WTC11 (cell line): ENCODE measurements at regions not wholly inside any gene's neighbourhood (a gene's known extent, or its start where the extent isn't known, plus 50 kb on each side); places are given as distances from the start of the nearest gene placed in this dataset.

Experiments
- ATAC-seq: fragments of 200-7000 bp; cut with Tn5 transposase; 2 replicates; pipeline ENCODE4 v1.10.0; 2021; ENCODE audit warnings: mild to moderate bottlenecking, moderate library complexity
- CTCF ChIA-PET: fragments of 300-600 bp; sonication (Branson Sonifier 250); formaldehyde crosslinking; loops from one replicate; lab custom pipeline; 2021; ENCODE audit warnings: antibody characterized with exemption; lab: Charles Lee
- POLR2A ChIA-PET: fragments of 350-600 bp; sonication (Branson Sonifier 250); formaldehyde crosslinking; loops from one replicate; lab custom pipeline; 2021; ENCODE audit warnings: antibody characterized with exemption; lab: Charles Lee
- DNase-seq: peaks from one replicate; pipeline ENCODE4 v3.0.0; 2021; ENCODE audit warnings: low spot score
- H3K27ac Mint-ChIP-seq: 2 replicates; pipeline ENCODE4 v1.8.0; 2021; ENCODE audit warnings: mixed read lengths
- H3K27me3 Mint-ChIP-seq: 2 replicates; pipeline ENCODE4 v1.8.0; 2021; ENCODE audit warnings: low read depth, mild to moderate bottlenecking, moderate library complexity, mixed read lengths
- H3K36me3 Mint-ChIP-seq: 2 replicates; pipeline ENCODE4 v1.8.0; 2021; ENCODE audit warnings: mixed read lengths
- H3K4me1 Mint-ChIP-seq: 2 replicates; pipeline ENCODE4 v1.8.0; 2022; ENCODE audit warnings: mixed read lengths
- H3K4me3 Mint-ChIP-seq: 2 replicates; pipeline ENCODE4 v1.8.0; 2021; ENCODE audit warnings: mild to moderate bottlenecking, moderate library complexity, mixed read lengths
- H3K9me3 Mint-ChIP-seq: 2 replicates; pipeline ENCODE4 v1.8.0; 2021; ENCODE audit warnings: mixed read lengths
- ARID4B ChIP-seq: sonication (generic); formaldehyde crosslinking; IDR thresholded peaks from 2 replicates; pipeline ENCODE4 v1.8.0; 2023; ENCODE audit warnings: missing genetic modification reagents, mild to moderate bottlenecking, borderline replicate concordance
- CREB1 ChIP-seq: sonication (generic); formaldehyde crosslinking; IDR thresholded peaks from 2 replicates; pipeline ENCODE4 v1.8.0; 2023; ENCODE audit warnings: mild to moderate bottlenecking, missing genetic modification reagents
- FOXK1 ChIP-seq: sonication (generic); formaldehyde crosslinking; IDR thresholded peaks from 2 replicates; pipeline ENCODE4 v1.8.0; 2022; ENCODE audit warnings: mild to moderate bottlenecking, moderate library complexity, missing genetic modification reagents
- FOXP1 ChIP-seq: sonication (generic); formaldehyde crosslinking; IDR thresholded peaks from 2 replicates; pipeline ENCODE4 v1.8.0; 2022; ENCODE audit warnings: missing genetic modification reagents, mild to moderate bottlenecking, moderate library complexity, borderline replicate concordance
- GRHL2 ChIP-seq: fragments of 250-450 bp; sonication (Bioruptor Pico); IDR thresholded peaks from 2 replicates; pipeline ENCODE4 v1.8.0; 2022; ENCODE audit warnings: mild to moderate bottlenecking, moderate library complexity; ENCODE audit not compliant: insufficient replicate concordance, severe bottlenecking
- GTF2I ChIP-seq: fragments of 250-450 bp; sonication (Bioruptor Pico); conservative IDR thresholded peaks from 2 replicates; pipeline ENCODE4 v1.4.0; 2021; ENCODE audit warnings: mild to moderate bottlenecking
- HMGA2 ChIP-seq: fragments of 250-450 bp; sonication (Bioruptor Pico); IDR thresholded peaks from 2 replicates; pipeline ENCODE4 v1.4.0; 2021; ENCODE audit warnings: mild to moderate bottlenecking, moderate library complexity
- JUN ChIP-seq: sonication (generic); formaldehyde crosslinking; IDR thresholded peaks from 2 replicates; pipeline ENCODE4 v1.8.0; 2023; ENCODE audit warnings: mild to moderate bottlenecking, missing genetic modification reagents
- MXD4 ChIP-seq: fragments of 250-450 bp; sonication (Bioruptor Pico); IDR thresholded peaks from 2 replicates; pipeline ENCODE4 v1.8.0; 2021; ENCODE audit warnings: mild to moderate bottlenecking, moderate library complexity, borderline replicate concordance
- NFE2L1 ChIP-seq: sonication (generic); formaldehyde crosslinking; IDR thresholded peaks from 2 replicates; pipeline ENCODE4 v1.8.1; 2023; ENCODE audit warnings: missing genetic modification reagents
- TEAD1 ChIP-seq: sonication (generic); formaldehyde crosslinking; IDR thresholded peaks from 2 replicates; pipeline ENCODE4 v1.8.0; 2022; ENCODE audit warnings: mild to moderate bottlenecking, missing genetic modification reagents
- TEAD4 ChIP-seq: sonication (generic); formaldehyde crosslinking; IDR thresholded peaks from 2 replicates; pipeline ENCODE4 v1.8.0; 2022; ENCODE audit warnings: mild to moderate bottlenecking, missing genetic modification reagents
- ZBTB21 ChIP-seq: sonication (generic); formaldehyde crosslinking; IDR thresholded peaks from 2 replicates; pipeline ENCODE4 v1.8.1; 2023; ENCODE audit warnings: mild to moderate bottlenecking, missing genetic modification reagents, borderline replicate concordance
- ZBTB43 ChIP-seq: sonication (generic); formaldehyde crosslinking; IDR thresholded peaks from 2 replicates; pipeline ENCODE4 v1.8.1; 2023; ENCODE audit warnings: mild to moderate bottlenecking, missing genetic modification reagents
- ZNF263 ChIP-seq: sonication (generic); formaldehyde crosslinking; IDR thresholded peaks from 2 replicates; pipeline ENCODE4 v1.8.1; 2022; ENCODE audit warnings: low read depth, mild to moderate bottlenecking, moderate library complexity, missing genetic modification reagents
- ZNF532 ChIP-seq: fragments of 250-450 bp; sonication (Bioruptor Pico); IDR thresholded peaks from 2 replicates; pipeline ENCODE4 v1.9.0; 2021; ENCODE audit warnings: mild to moderate bottlenecking, borderline replicate concordance
- TF ChIP-seq, protein P1 (sequence below): sonication (generic); formaldehyde crosslinking; IDR thresholded peaks from 2 replicates; pipeline ENCODE4 v1.8.0; 2023; ENCODE audit warnings: mild to moderate bottlenecking, missing genetic modification reagents
- TF ChIP-seq, protein P2 (sequence below): sonication (generic); formaldehyde crosslinking; IDR thresholded peaks from 2 replicates; pipeline ENCODE4 v1.8.1; 2023; ENCODE audit warnings: mild to moderate bottlenecking, missing genetic modification reagents
- TF ChIP-seq, protein P3 (sequence below): fragments of 200-600 bp; IDR thresholded peaks from 2 replicates; pipeline ENCODE4 v1.8.0; 2022; ENCODE audit warnings: antibody characterized with exemption

DNA sequence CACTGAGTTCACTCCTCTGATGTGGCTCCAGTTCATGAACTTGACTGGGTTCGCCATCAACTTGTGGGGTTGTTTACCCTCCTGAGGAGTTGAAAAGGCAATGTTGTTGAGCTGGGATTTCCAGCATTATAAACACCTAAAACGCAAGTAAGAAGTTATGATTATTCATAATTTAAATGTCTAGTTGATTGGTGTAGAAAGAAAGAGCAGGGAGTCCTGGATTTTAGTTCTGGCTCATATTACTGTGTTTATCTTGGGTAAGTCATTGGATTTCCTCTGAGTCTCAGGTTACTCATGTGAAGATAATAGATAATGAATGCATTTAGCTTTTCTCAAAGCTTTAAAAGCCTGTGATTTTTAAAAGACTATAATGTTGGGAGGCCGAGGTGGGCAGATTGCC, 438.0 kb upstream of the CDH20 start:
- Mint-ChIP-seq H3K27me3 (no peaks in the 10 kb centered on the region), H3K36me3 (no peaks in the 10 kb centered on the region), H3K9me3 (no peaks in the 10 kb centered on the region), H3K4me1 (peaks cover 4% of the 10 kb centered on the region; the same call in 1 of the 2 replicates), H3K4me3 (no peak overlapping the region), H3K27ac (no peak overlapping the region)
- POLR2A ChIA-PET: no interaction called here
- CTCF ChIA-PET: no interaction called here
- DNase-seq: no peak
- no peak for TF ChIP-seq GRHL2
- no peak for TF ChIP-seq GTF2I (CRISPR knock-in tag)
- TF ChIP-seq ZNF532 (CRISPR knock-in tag): no peak
- no peak for TF ChIP-seq HMGA2
- TF ChIP-seq ZBTB43: no peak
- TF ChIP-seq, protein P1, sequence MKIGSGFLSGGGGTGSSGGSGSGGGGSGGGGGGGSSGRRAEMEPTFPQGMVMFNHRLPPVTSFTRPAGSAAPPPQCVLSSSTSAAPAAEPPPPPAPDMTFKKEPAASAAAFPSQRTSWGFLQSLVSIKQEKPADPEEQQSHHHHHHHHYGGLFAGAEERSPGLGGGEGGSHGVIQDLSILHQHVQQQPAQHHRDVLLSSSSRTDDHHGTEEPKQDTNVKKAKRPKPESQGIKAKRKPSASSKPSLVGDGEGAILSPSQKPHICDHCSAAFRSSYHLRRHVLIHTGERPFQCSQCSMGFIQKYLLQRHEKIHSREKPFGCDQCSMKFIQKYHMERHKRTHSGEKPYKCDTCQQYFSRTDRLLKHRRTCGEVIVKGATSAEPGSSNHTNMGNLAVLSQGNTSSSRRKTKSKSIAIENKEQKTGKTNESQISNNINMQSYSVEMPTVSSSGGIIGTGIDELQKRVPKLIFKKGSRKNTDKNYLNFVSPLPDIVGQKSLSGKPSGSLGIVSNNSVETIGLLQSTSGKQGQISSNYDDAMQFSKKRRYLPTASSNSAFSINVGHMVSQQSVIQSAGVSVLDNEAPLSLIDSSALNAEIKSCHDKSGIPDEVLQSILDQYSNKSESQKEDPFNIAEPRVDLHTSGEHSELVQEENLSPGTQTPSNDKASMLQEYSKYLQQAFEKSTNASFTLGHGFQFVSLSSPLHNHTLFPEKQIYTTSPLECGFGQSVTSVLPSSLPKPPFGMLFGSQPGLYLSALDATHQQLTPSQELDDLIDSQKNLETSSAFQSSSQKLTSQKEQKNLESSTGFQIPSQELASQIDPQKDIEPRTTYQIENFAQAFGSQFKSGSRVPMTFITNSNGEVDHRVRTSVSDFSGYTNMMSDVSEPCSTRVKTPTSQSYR (CRISPR knock-in tag): no peak
- no peak for TF ChIP-seq CREB1
- TF ChIP-seq, protein P2, sequence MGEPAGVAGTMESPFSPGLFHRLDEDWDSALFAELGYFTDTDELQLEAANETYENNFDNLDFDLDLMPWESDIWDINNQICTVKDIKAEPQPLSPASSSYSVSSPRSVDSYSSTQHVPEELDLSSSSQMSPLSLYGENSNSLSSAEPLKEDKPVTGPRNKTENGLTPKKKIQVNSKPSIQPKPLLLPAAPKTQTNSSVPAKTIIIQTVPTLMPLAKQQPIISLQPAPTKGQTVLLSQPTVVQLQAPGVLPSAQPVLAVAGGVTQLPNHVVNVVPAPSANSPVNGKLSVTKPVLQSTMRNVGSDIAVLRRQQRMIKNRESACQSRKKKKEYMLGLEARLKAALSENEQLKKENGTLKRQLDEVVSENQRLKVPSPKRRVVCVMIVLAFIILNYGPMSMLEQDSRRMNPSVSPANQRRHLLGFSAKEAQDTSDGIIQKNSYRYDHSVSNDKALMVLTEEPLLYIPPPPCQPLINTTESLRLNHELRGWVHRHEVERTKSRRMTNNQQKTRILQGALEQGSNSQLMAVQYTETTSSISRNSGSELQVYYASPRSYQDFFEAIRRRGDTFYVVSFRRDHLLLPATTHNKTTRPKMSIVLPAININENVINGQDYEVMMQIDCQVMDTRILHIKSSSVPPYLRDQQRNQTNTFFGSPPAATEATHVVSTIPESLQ (CRISPR knock-in tag): no peak
- ATAC-seq: no peak

- ChIA-PET POLR2A (no interaction called here), CTCF (no interaction called here)
- DNase-seq (no peak), ATAC-seq (no peak)
- Mint-ChIP-seq H3K9me3 (no peaks in the 10 kb centered on the region), H3K36me3 (no peaks in the 10 kb centered on the region), H3K4me3 (no peak overlapping the region), H3K4me1 (peaks cover 4% of the 10 kb centered on the region; the same call in 1 of the 2 replicates), H3K27ac (no peak overlapping the region), H3K27me3 (no peaks in the 10 kb centered on the region)
- TF ChIP-seq, protein P3, sequence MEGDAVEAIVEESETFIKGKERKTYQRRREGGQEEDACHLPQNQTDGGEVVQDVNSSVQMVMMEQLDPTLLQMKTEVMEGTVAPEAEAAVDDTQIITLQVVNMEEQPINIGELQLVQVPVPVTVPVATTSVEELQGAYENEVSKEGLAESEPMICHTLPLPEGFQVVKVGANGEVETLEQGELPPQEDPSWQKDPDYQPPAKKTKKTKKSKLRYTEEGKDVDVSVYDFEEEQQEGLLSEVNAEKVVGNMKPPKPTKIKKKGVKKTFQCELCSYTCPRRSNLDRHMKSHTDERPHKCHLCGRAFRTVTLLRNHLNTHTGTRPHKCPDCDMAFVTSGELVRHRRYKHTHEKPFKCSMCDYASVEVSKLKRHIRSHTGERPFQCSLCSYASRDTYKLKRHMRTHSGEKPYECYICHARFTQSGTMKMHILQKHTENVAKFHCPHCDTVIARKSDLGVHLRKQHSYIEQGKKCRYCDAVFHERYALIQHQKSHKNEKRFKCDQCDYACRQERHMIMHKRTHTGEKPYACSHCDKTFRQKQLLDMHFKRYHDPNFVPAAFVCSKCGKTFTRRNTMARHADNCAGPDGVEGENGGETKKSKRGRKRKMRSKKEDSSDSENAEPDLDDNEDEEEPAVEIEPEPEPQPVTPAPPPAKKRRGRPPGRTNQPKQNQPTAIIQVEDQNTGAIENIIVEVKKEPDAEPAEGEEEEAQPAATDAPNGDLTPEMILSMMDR: no peak
- TF ChIP-seq TEAD4 (CRISPR knock-in tag): no peak
- no peak for TF ChIP-seq FOXK1 (CRISPR knock-in tag)
- no peak for TF ChIP-seq ARID4B (CRISPR knock-in tag)
- TF ChIP-seq TEAD1: no peak
- TF ChIP-seq ZNF263 (CRISPR knock-in tag): no peak
- no peak for TF ChIP-seq MXD4 (CRISPR knock-in tag)
- TF ChIP-seq ZBTB21 (CRISPR knock-in tag): no peak
- TF ChIP-seq CREB1: no peak
- TF ChIP-seq NFE2L1 (CRISPR knock-in tag): no peak
- TF ChIP-seq FOXP1 (CRISPR knock-in tag): no peak
- no peak for TF ChIP-seq JUN (CRISPR knock-in tag)
Measured at GRCh38 chr18:60898111-60898510, 435.1 kb upstream of the CDH20 start.
